NCI-H1694 (cell line): ENCODE measurements at regions not wholly inside any gene's neighbourhood (a gene's known extent, or its start where the extent isn't known, plus 50 kb on each side); places are given as distances from the start of the nearest gene placed in this dataset.

Experiments
- DNase-seq: peaks from one replicate; lab custom pipeline; 2025; lab: John Stamatoyannopoulos, UW

DNA sequence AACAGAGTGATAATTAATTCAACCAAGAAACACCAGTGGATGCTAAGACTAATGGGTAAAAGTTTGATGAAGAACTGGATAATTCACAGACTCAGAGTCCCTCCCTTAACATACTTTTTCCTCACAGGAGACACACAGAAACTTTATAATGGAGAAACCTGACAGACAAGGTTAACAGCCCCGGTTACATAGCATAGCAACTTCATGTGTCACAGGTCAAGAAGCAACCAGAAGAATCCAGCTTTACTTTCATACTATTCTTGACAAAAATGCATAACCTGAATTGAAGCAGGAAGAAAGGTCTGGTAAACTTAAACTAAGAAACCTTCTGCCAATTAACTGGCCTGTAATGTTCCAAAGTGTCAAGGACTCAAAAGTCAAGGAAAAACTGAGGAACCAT is 375.9 kb downstream of the RNF144B start:
- DNase-seq = no peak

DNA sequence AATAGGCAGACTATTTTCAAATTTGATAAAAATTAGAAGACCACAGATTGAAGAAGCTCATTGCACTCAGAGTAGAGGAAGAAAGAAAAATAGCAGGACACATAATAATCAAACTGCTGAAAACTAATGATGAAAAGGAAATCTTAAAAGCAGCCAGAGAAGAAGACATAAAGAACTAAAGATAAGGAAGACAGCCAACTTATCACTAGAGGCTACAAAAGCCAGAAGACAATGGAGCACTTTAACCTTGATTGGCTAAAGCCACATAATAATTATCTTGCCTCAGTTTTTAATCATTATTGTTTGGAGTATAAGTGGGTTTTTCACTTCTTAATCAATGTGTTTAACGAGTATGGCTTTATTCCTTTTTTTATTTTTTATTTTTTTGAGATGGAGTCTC is 397.6 kb downstream of the RNF144B start:
- no peak for DNase-seq

DNA sequence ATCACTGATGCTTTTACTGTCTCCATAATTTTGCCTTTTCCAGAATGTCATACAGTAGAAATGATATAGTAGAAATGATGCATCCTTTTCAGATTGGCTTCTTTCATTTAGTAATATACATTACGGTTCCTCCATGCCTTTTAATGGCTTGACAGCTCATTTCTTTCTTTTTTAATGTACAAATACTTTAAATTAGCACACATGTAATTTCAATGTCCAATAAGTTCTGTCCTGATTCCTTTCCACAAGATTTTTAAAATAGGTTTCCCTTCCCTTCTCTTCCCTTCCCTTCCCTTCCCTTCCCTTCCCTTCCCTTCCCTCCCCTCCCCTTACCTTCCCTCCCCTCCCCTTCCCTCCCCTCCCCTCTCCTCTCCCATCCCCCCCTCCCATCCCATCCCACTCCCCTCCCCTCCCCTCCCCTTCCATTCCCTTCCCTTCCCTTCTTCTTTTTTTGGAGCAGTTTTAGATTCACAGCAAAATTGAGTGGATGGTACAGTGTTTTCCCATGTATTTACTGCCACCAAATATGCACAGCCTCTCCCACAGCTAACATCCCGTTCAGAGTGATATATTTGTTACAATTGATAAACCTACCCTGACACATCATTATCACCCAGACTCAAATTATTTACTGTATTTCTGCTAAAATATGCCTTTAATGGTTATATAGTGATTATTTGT is 398.8 kb downstream of the RNF144B start:
- no peak for DNase-seq

DNA sequence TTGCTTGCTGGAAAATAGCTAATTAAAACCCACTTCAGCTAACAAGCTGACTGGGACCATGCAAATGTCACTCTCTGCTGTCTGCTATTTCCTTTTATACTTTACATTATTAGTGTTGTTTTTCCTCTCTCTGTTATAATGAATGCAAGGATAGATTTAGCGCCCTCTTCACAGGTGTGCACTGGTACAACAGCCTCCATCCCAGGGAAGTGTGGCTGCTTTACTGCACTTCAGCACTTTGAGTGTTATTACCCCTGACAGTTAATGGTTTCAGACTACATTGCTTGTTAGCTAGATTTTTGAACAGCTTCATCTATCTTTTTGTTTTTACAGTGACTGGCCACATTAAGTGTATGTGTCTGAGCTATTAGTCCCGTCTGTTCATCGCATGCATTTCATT is 405.7 kb downstream of the RNF144B start:
- no peak for DNase-seq

DNA sequence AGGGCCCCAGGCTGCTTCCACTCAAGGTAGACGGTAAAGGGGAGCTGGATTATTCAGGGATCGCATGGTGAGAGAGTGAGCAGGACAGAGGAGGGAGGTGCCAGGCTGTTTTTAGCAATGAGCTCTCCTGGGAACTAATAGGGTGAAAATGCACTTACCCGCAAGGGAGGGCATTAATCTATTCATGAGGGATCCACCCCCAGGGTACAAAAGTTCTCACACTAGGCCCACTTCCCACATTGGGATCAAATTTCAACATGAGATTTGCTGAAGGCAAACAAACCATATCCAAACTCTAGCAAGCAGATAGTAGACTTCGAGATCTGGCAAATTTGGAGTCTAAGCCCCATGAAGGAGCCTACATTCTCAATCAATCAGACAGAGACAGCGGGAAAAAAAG is 408.6 kb downstream of the RNF144B start:
- no peak for DNase-seq

DNA sequence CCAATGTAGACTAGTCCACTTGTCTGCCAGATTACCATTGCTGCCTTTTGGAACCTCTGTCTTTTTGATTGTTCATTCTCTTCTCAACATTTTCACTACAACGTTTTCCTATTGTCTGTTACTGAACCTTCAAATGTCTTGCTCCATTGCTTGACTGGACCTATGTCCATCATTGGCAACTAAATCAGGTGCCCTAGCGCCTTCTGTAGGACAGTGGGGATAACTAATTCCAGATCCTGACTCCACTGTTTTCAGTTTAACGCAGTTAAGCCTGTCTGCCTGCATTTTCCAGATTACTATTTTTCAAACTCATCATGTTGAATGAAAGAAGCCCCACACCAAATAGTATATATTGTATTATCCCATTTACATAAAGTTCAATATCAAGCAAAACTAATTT is 433.6 kb downstream of the RNF144B start:
- no peak for DNase-seq

DNA sequence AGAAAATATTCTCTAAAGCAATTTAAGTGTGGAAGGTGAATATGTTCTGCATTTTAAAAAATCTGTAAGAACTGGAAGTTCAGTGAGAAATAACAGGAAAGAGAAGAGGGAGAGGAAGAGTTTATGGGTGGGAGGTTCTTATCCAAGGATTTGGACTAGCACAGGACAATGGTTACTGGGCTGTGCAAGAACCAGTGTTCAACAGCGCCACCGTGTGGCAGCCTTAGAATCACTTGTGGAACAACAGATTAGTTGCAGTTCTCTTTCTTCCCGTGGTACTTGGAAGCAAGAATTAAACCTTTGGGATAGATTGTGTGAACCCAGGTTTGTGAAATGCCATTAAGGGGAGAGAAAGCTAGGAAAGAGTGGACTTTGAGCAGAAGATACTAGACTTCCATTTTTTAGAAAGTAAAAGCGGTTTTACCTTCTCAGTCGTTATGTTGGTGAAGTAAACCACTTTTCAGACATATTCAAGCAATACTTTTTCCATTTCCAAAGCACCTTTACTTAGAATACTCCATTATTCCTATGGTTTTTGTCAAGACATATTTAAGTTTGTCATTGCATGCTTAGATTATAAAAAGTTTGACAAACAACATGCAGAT is 436.7 kb downstream of the RNF144B start:
- peak; percentile 11 for DNase-seq

DNA sequence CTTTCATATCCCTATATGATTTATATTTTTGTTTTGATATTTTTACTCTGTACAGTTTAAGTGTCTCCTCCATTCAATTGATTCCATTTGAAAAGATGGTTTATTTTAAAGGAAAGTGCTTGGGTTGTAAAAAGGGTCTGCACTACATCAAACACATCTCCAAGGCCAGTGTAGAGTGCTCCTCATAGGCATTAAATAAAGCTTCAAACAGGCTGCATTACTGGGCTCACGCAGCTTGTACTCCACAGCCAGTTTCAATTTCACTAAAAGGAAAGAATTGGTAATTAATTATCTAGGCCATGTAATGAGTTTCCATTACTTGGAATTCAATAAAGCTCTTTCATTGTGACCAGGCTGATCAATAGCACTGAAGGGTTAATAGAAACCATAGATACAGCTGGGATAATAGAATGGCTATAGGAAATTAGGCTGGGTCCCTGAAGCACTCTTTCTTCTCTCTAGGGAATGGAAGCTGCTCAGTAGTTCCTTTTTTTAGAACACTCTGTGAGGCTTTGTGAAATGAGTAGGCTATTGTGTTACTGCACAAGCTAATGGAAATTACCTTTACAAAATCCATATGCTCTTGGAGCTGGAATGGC is 442.2 kb downstream of the RNF144B start:
- DNase-seq = no peak

DNA sequence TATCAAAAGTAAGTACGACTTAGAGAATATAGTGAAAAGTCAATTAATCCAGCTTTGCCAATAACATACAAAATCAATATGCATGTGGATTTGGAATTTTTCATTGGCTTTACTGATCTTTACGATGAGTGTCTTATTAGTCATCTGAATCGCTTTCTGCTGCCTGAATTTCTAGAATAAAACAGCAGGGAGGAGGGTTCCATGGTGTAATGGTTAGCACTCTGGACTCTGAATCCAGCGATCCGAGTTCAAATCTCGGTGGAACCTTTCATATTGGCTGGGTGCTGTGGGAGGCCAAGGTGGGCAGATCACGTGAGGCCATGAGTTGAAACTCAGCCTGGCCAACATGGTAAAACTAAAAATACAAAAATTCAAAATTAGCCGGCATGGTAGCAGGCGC is 448.8 kb downstream of the RNF144B start:
- DNase-seq = no peak

DNA sequence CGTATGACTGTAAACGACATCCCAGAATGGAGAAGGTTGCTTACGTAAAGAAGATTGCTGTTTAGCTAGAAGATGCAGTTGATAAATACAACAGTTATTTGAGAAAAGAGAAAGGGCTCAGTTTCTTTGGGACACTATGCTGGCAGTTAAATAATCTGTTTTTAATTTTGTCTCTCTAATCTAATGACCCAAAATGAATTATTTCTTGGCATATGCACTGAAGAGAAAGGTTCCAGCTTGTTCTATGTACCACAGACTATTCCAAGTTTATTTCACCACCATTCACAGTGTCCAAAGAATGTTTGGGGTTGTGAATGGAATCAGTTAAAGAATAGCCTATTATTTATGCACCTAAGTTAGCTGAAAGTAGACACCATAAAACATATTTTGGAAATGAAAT is 449.9 kb downstream of the RNF144B start:
- no peak for DNase-seq

DNA sequence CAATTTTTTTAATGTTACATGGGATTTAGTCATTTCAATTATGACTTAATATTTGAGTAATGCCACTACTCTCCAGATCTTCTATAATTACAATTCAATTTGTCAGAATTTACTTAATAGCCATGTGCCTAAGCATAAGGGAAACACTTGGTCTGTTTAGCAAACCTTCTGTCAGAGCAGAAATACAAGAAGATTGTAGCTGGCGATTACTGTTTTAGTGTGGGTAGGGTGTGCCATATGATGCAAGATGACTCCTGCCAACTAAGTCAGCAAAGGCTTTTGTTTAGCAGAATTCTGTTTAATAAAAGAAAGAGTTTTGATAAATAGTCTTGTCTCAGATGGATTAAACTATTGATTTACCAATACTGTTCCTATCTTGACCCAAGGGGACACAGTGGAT is 455.4 kb downstream of the RNF144B start:
- no peak for DNase-seq

DNA sequence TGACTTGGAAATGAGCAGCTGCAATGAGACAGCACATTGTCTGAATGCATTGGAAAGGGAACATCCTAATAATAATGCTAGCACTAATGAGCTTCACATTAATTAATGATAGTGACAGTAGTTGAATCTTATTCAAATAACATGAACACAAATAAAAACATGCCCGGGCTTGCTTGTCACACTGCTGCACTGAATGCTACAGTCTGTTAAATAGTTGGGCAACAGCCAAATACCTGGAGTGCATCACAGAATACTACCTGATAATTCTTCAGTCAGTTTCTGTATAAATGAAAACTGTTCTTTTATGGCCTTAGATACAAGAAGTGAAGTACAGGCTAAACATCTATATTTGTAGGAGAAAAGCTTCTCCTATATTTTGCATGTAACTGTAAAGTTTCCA is 458.7 kb downstream of the RNF144B start:
- peak; percentile 38 for DNase-seq

DNA sequence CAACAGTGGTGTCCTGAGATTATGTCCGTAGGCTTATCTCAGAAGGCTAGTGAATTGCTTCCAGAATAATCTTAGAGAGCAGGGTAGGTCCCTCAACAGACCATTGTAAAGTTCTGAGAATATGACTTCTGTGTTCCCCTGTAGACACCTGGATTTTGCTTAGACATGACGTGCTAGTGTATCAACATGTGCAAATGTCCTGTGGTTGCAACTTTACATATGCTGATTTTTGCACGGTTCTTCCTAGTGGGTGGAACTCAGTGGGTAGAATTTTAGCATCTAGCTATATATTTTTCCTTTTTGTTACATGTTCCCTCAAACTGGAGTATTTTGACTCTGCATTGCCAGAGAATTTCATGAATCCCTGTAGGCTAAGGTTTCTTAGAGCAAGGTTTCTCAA is 459.2 kb downstream of the RNF144B start:
- DNase-seq = no peak

DNA sequence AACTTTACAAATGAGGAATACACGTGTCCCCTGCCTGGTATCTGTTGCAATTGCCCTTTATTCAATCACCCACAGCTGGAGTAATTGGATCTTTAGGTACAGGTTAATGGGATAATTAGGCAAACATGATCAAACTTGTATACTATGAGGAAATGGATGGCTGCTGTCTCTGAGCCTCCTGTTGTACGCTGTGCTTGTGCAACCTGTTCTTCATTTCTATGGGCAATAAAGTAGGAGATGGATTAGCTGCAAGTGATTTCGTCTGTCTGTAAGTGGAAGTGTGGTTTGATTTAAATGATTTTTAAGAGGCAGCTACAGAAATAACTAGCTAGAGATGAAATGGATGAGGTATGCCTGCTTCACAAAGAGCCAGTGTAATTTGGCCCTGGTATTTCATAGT is 474.1 kb downstream of the RNF144B start:
- peak; percentile 23 for DNase-seq

DNA sequence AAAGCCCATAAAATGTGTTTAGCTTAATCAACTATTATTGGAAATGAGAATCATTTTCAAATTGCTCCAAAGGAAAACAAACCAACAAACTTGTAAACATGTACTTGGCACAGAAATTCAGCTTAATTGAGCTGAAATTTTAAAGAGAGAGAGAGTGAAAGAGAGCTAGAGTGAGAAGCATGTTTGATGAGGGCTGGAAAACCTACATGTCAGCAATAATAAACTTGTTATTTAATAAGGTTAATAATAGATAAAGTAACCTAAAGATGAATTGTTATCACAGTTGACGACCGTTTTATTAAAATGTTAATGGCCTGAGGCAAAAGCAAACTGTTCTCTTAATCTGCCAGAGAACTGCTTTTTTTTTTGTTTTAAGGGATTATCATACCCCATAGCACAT is 496.1 kb downstream of the RNF144B start:
- no peak for DNase-seq

DNA sequence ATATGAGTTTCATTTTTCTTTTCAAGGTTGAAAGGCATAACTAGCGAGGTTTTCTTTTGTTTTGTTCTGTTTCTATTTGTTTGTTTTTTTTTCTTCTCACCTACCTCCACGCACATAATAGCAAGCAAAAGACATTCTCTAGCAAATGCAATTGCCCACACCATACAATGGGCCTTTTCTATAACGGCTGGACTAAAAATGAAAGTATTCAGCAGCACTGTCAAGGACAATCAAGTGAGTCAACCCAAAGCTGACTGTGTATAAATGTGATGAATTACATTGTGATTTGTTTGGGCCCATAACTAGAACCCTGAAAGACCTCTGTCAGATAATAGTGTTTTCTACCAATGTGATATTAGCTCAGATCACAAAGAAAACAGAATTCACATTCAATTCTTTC is 496.7 kb downstream of the RNF144B start:
- no peak for DNase-seq

DNA sequence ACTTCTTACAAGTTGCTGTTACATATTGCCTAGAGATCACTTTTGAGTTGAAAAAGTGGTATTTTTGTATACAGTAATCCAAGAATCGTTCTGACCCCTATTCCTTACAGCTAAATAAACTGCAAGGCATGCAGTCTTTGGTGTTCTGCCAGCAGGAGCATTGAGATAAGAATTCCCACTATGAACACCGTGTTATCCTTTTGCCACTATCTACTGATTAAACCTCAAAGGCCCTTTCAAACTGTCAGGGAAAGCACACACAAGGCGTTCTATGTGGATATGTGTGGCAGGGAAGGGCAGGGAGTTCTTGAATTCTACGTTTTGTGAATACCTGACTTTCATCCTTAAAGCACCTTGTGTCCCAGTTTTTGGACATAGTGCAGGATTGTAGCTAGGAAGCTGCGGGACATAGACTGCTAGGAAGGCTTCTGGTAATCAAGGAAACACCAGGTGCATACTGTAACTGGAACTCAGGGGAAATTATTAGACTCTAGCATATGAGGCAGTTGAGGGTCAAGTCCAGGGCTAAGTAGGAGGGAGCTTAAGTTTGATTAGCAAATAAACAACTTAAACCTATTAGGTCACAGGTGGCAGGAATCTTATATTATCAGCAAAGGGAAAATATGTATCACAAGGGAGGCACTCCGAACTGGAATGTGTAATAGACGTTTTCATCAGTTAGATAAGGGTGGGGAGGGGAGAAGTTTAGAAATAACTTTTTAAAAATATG is 506.6 kb downstream of the RNF144B start:
- no peak for DNase-seq

DNA sequence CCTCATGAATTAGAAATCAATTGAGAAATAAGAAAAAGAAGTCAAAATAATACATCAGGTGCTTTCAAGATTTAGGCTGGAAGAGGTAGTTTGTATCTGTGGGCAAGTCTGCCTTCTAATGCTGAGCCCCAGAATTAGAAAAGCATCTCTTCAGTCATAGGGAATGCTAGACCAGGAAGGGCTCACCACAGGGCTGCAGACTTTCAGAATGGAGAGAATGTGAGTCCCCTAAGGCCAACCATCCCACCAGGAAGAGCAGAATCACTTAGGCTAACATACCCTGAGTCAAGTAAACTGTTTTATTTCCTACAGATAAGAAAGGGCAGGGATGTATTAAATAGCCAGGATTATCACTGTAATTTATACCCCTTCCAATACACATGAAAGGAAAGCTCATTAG is 510.2 kb downstream of the RNF144B start:
- no peak for DNase-seq

DNA sequence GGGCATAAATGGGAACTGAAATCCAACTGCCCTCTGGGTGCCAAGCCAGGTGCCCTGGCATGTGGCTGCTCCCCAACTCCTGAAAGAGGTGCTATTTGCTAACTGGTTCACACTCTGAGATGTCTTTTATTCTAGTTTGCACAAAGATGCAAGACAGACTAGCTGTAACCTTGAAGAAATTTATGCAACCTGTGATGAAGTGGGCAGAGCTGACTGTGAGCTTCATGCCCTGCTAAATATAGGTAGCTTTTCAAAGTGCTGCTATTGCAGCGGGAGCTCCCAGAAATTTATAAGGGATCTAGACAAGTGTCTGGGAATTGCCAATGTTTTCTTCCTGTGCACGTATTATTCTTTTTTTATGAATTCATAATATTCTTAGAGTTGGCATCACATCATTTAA is 517.5 kb downstream of the RNF144B start:
- no peak for DNase-seq

DNA sequence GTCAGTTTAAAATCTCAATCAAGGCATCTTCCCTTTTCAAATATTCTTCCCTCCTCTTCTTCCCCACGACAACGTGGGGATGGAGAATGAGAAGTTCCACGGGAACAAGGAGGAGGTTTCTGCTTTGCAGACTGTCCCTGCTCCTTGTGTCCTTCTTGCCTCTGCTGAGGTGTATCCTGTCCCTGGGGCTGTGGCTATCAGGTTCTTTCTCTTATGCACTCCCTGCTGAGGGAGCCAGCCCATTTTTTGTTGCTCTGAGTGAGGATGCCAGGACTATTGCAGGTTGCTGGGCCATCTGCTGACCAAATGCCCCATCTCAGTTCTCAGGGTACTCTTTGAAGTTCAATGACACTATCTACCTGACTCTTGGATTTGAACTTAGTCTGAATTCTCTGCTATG is 533.6 kb downstream of the RNF144B start:
- no peak for DNase-seq

DNA sequence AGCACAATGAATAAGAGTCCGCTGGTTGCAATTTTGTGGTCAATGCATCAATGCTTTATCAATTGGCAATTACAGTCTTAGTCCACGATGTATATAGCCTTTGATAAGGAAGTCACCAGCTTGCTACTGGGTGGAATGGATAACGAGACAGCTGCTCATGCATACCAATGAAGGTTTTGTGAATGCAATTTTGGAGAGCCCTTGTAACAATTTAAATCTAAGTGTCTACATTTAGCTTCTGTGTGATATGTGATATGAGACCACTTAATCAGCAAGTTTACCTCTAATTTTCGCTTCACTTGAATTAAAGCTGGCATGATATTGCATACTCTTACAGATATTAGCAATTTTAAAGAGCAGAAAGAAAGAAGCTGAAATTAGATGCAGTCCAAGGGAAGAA is 543.9 kb downstream of the RNF144B start:
- DNase-seq = no peak

DNA sequence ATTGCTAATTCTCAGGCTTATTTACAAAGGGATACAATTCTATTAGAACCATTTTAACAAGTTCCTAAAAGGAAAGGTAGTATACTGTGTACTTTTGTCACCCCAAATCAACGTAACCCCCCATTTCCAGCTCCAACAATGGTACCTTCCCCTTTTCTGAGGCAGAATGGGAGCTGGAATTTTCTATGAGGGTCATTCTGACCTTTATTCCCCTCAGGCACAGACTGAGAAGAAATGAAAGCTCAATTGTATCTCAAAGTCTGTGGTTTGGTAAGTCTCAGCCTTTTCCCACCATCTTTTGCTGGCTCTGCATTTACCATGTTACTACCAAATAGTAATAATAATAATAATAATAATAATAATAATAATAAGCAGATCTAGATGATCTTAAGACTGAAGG is 571.0 kb downstream of the RNF144B start:
- DNase-seq = no peak

DNA sequence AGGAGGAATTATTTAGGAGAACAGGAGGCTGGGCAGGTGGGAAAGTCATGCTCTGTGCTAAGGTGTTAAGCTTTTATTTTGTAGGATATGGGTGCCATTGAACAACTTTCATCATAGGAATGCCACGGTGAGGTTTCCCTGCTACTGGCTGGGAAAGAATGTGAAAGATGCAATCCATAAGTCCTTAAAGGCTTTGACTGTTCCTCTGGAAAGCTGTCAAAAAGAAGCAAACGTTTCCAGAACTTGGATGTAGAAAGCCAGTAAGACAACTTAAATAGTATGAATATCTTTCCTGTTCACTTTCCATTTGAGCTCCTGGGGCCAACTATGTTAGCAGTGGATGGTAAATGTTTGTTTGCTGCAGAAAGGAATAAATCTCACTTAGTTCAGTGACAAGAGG is 574.4 kb downstream of the RNF144B start:
- DNase-seq = no peak
